LHCN-M2 (cell line): ENCODE measurements at regions not wholly inside any gene's neighbourhood (a gene's known extent, or its start where the extent isn't known, plus 50 kb on each side); places are given as distances from the start of the nearest gene placed in this dataset.
A peak's percentile ranks its signal among the peaks of the same experiment; 100 is the strongest.

Source experiments
- DNase-seq: peaks from one replicate; pipeline ENCODE4 v3.0.0-alpha.2; 2012; ENCODE audit warnings: low read depth

- DNase-seq = no peak
Measured at GRCh38 chr14:29109589-29109988, 343.0 kb downstream of the FOXG1 start.

DNA sequence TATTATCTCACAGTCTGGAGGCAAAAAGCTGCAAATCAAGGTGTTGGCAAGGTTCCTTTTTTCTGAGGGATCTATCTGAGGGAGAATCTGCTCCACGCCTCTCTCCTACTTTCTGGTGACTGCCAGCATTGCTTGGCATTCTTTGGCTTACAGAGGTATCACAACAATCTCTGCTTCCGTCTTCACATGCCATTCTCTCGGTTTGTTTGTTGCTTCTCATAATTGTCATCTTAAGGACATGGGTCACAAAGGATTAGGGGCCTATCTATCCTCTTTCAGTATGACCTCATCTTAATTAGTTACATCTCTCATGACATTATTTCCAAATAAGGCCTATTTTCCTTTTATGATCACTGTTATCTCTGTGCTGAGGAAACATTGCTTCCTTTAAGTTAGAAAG lies 345.0 kb downstream of the FOXG1 start:
- no peak for DNase-seq

DNA sequence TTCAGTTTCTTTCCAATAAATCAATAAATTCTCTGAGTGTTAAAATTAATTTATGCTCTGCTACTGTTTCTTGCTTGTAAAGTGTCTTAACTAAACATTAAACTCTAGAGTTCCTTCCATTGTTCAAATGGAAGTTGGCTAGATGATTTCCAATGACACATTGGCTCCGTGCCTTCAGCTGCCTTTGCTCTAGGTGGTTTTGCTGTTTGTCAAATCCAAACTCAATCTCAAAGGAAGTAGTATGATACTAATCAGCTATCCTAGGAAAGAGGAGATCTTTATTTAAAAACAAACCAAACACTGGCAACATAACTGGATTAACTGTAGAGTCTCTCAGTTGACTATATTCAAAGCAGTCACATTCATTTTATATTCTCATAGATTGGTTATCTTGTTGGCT lies 356.4 kb downstream of the FOXG1 start:
- DNase-seq = no peak

DNA sequence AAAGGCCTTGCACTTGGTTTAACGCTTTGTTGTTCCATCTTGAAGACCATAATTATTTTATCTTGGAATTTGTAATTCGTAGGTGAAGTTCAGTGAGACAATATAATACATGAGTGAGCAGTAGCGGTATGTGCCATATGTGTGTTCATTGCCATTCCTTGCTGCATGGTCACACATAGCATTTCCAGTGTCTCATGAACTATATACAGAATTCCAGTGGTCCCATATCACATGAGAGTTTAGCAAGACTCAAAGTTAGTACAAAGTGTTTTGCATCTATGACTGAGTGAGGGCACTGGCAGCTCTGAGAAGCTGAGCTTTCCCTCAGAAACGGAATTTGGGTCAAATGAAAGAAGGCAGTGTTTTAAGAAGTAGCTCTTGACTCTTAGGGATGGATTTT lies 359.8 kb downstream of the FOXG1 start:
- DNase-seq = no peak

- DNase-seq = no peak
Measured at GRCh38 chr14:29126865-29127264, 360.3 kb downstream of the FOXG1 start.

DNA sequence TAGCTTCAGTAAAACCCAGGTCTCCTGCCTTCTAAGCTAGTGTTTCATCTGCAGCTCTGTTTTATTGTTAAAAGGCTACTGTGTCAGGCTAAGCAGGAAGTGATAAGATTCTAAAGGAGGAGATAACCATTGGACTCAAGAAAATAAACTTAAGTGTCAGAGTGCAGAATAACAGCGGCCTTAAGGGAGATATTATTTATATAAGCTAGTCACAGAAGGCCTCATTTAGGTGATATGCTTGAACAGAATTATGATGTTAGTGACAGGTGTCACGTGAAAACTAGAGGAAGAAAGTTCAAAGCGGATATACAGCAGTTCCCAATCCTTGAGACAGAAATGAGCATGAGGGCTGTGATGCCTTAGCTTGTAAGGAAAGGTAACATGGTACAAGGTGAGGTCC lies 373.4 kb downstream of the FOXG1 start:
- no peak for DNase-seq

GRCh38 chr14:29144621-29145020 lies 378.0 kb downstream of the FOXG1 start:
- DNase-seq = peak; percentile 94

- DNase-seq = no peak
Measured at GRCh38 chr14:29148221-29148620, 381.6 kb downstream of the FOXG1 start.

- no peak for DNase-seq
Measured at GRCh38 chr14:29149798-29150197, 383.2 kb downstream of the FOXG1 start.

DNA sequence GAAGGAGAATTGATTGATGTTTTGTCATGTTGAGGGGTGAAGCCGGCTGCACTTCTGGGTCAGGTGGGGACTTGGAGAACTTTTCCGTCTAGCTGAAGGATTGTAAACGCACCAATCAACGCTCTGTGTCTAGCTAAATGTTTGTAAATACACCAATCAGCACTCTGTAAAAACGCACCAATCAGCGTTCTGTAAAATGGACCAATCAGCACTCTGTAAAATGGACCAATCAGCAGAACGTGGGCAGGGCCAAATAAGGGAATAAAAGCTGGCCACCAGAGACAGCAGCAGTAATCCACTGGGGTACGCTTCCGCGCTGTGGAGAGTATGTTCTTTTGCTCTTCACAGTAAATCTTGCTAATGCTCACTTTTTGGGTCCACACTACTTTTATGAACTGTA lies 384.1 kb downstream of the FOXG1 start:
- no peak for DNase-seq

GRCh38 chr14:29156096-29156495 lies 389.5 kb downstream of the FOXG1 start:
- DNase-seq = no peak

- no peak for DNase-seq
Measured at GRCh38 chr14:29161593-29161992, 395.0 kb downstream of the FOXG1 start.

DNA sequence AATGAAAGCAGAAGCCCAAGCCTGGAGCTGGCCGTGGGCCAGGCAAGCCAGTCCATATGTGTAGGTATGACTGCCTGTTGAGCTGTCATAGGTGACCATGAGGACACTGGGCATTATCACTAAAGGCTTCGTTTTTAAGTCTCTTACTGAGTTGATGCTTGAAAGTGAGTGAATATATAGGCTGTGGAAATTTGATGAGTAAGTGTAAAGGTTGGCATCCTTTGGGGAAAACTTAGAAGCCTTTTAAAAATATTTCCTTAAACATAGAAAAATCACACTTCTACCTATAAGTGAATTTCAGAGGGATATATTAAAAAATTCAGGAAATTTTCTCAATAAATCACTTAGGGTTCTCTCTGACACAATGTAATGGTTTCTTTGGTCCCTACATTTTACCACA lies 396.5 kb downstream of the FOXG1 start:
- no peak for DNase-seq

- DNase-seq = no peak
Measured at GRCh38 chr14:29165431-29165830, 398.8 kb downstream of the FOXG1 start.

DNA sequence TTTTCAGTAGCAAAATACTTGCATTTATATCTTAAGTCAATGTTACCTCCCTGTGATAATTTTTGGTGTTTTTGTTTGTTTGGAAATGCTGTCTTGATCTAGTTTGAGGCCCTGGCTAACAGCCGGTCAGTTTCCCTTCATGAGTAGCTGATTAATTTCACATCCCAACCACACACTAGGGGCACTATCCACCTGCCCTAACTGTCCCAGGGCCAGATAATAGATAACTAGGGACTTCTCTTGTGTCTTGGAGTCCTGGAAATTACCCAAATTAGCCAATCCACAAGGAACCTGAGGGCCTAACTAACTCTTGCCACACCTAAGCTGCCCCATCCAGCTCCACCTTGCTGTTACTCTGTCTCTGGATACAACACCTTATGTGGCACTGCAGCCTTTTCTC lies 399.9 kb downstream of the FOXG1 start:
- DNase-seq = no peak

DNA sequence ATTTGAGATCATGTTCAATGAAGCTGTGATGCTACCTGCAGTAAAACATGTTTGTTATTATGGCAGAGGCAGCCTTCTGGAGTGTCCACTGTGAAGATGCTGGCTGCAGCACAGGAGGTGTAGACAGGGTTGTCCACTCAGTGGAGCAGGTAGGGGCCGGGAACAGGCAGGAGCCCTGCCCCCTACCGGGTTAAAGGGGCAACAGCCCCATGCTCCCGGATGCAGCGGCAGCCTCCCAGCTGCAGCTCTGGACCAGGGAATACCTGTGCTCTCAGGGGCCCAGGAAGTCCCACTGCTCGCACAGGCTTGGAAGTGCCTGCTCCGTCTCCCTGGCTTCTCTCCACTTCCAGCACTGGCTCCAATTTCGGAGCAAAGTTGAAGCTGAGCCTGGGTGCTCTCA lies 401.6 kb downstream of the FOXG1 start:
- no peak for DNase-seq

DNA sequence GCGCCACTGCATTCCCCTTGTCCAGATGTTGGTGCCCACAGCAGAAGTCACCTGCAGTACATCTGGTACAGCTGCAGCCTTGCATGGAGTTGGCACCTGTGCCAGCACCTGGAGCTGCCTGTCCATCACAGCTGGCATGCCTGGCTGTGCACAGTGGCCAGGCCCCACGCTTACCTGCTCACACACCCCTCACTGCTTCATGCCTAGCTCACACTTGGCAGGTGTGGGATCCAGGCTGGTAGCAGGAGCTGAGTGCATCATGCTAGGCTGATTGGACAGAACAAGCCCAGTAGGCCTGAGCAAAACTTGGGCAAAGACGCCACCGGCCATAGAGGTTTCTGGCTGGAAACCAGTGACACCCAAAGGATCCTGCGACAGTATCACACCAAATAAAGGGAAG lies 402.8 kb downstream of the FOXG1 start:
- no peak for DNase-seq

DNA sequence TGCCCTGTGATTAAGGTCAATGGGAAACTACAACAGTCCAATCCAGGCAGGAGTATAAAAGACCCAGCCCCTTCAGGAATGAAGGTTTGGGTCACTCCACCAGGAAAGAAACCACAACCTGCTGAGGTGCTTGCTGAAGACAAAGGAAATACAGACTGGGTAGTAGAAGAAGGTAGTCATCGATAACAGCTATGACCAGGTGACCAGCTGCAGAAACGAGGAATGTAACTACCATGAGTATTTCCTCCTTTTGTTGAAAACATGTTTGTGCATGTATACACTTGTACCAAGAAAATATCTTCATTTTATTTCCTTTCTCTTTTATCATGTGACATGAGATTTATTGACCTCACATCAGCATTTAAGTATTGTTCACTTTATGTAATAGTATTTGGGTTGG lies 409.1 kb downstream of the FOXG1 start:
- no peak for DNase-seq

- DNase-seq = no peak
Measured at GRCh38 chr14:29176876-29177275, 410.3 kb downstream of the FOXG1 start.

DNA sequence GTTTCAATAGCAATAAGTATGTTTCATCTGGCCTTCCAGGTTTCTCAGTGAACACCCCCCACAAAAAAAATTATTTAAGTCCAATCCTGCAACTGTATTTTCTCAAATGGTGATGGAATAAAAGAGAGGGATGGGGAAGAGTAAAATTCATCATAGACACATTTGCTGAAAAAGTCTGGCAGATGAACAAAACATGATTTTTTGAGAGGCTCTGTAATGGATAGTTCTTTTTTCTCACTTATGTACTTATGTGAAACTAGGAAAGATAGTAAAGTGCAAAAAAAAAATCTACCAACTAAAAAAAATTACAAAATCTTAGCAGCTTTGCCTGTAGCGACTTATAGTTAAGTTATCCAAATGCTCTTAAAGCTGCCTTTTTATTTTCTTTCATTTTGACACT lies 412.4 kb downstream of the FOXG1 start:
- DNase-seq = no peak

DNA sequence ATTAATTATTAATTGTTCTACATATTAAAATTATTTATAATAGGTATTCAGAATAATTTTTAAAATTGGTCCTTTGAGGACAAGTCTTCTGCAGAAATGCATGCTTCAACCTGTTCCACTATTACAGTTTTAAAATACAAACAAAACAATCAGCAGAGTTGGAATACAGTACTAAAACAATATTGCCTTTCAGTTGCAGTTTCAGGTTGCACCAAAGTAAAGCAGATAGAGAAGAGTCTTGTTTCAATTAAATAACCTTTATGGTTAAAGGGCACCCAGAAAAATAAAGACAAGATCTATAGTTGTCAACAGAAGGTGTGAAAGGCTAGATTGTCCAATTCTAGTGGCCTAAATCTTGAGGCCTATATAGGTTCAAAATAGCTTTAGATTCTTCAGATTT lies 424.5 kb downstream of the FOXG1 start:
- DNase-seq = no peak

GRCh38 chr14:29197557-29197956 lies 431.0 kb downstream of the FOXG1 start:
- no peak for DNase-seq

GRCh38 chr14:29205658-29206057 lies 439.1 kb downstream of the FOXG1 start:
- no peak for DNase-seq

GRCh38 chr14:29215853-29216252 lies 449.3 kb downstream of the FOXG1 start:
- peak; percentile 44 for DNase-seq
